Kidney epithelial cell (primary cell): ENCODE measurements at regions not wholly inside any gene's neighbourhood (a gene's known extent, or its start where the extent isn't known, plus 50 kb on each side); places are given as distances from the start of the nearest gene placed in this dataset.

Experiments used
- DNase-seq: peaks from one replicate; pipeline ENCODE4 v3.0.0-alpha.2; 2010; ENCODE audit warnings: low read depth
- H3K27me3 ChIP-seq: 2 replicates; pipeline ENCODE4 v1.6.0; 2011; ENCODE audit warnings: low read length; ENCODE audit not compliant: control insufficient read depth, insufficient read depth
- H3K36me3 ChIP-seq: 2 replicates; pipeline ENCODE4 v1.5.1; 2011; ENCODE audit warnings: low read length; ENCODE audit not compliant: control insufficient read depth, insufficient read depth
- H3K4me3 ChIP-seq: 2 replicates; pipeline ENCODE4 v1.5.1; 2011; ENCODE audit warnings: low read depth, mild to moderate bottlenecking, control low read depth, low read length
- TF ChIP-seq, protein P1 (sequence below): IDR thresholded peaks from 2 replicates; pipeline ENCODE4 v1.5.1; 2011; ENCODE audit warnings: mild to moderate bottlenecking, moderate library complexity, low read length, control low read depth, inconsistent platforms; ENCODE audit not compliant: insufficient read depth, poor library complexity, severe bottlenecking

DNA sequence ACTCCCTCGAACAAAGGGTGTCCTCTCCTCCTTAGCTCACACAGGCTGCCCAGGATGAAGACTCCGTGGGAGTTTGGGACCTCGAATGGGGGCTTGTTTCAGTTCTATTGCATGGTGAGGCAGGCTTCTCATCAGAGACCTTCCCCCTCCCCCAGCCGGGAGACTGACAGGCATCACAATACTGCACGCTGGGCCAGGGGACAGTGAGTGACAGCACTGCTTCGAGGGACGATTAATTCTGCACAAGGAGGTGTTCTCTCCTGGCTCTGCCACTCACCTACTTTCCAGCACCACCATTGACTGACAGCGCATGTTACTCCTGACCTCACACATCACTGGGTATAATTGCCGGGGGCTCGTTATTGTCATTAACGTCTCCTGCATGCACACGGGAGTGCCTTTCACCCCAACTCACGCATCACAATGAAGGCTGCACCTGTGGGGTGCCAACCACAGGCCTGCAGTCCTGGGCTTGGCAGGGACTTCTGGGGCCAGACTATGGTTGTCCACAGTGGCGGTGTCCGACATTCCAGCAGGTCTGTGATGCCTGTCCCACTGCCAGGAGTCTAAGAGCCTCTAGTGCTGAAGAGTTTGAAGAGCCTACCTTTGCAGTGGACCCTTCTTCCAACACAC lies 412.2 kb upstream of the TSHZ3 start:
- no peak for DNase-seq
- no peak overlapping the region for H3K4me3 ChIP-seq

DNA sequence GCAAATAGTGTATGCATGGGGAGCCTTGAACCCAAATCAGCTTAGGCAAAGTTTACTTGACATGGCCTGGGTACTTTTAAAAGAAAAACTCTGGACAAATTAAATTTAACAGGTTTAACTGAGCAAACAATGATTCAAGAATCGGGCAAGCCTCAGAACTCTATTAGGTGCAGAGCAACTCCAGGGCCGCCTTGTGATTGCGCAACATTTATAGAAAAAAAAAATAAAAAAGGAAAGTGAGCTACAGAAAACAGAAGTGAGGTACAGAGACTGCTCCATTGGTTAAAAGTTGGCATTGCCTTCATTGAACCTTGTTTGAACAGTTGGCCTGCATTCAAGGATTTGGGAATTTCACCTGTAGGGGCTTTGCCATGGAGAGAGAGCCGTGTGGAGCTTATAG lies 421.0 kb upstream of the TSHZ3 start:
- no peak for DNase-seq
- H3K36me3 ChIP-seq, result no peaks in the 10 kb centered on the region
- TF ChIP-seq, protein P1, sequence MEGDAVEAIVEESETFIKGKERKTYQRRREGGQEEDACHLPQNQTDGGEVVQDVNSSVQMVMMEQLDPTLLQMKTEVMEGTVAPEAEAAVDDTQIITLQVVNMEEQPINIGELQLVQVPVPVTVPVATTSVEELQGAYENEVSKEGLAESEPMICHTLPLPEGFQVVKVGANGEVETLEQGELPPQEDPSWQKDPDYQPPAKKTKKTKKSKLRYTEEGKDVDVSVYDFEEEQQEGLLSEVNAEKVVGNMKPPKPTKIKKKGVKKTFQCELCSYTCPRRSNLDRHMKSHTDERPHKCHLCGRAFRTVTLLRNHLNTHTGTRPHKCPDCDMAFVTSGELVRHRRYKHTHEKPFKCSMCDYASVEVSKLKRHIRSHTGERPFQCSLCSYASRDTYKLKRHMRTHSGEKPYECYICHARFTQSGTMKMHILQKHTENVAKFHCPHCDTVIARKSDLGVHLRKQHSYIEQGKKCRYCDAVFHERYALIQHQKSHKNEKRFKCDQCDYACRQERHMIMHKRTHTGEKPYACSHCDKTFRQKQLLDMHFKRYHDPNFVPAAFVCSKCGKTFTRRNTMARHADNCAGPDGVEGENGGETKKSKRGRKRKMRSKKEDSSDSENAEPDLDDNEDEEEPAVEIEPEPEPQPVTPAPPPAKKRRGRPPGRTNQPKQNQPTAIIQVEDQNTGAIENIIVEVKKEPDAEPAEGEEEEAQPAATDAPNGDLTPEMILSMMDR, result no peak
- no peak overlapping the region for H3K4me3 ChIP-seq
- H3K27me3 ChIP-seq, result no peaks in the 10 kb centered on the region

More for the DNA sequence above, 412.2 kb upstream of the TSHZ3 start:
- no peaks in the 10 kb centered on the region for H3K27me3 ChIP-seq
- H3K36me3 ChIP-seq, result no peaks in the 10 kb centered on the region
- TF ChIP-seq, protein P1, result no peak

DNA sequence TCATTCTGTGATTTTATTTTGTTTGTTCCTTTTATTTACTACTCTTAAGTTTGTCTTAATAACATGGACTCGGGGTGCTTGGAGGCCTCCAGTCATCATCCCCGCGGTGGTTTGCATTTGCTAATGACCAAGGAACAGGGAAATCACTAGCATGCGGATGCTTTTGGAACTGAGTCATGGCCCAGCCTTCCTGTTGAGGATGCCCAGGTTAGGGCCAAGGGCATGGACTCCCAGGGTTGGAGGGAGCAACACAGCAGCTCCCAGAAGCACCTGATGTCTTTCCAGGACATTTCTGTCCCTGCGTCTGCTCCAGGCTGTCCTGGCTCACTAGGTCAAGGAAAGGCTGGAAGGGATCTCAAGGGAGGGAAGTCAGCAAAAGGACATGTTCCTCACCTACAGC lies 423.7 kb upstream of the TSHZ3 start:
- no peaks in the 10 kb centered on the region for H3K27me3 ChIP-seq
- no peaks in the 10 kb centered on the region for H3K36me3 ChIP-seq
- DNase-seq, result no peak
- TF ChIP-seq, protein P1, result no peak
- H3K4me3 ChIP-seq, result no peak overlapping the region

DNA sequence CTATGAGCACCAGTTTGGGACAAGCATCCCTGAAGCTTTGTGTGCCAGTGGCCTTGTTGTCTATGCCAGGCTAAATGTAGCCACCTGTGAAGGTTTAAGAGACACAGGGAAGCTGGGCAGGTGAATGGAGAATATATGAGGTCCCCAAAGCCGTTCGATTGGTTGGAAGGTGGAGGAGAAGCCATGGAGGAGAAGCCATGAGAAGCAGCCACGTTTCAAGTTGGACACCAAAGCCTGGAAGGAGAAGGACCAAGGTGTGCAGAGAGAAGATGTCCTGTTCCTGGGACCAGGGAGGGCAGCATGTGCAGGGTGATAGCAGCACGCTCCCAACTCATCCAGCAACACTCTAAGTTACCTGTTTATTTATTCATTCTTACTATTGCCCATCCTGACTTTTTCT lies 432.3 kb upstream of the TSHZ3 start:
- Histone ChIP-seq H3K4me3 (no peak overlapping the region), H3K36me3 (no peaks in the 10 kb centered on the region), H3K27me3 (no peaks in the 10 kb centered on the region)
- no peak for DNase-seq
- TF ChIP-seq, protein P1, result no peak

DNA sequence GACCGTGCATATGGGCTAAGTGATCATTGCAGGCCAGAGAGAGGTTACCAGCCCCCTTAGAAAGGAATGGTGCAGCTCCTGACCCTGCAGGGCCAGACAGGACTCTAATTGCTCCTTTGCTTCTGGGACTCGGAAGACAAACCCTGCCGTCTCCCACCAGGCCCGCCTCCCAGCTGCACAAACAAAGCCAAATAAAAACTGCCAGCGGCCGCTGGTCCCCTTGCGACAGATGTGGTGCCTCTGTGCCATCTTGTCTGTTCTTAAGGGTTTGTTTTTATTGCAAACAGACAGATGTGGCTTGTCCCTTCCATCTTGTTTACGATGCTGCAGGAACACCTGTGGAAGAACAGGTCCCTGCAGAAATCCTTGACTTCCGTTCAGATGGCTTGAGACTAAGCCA lies 434.4 kb upstream of the TSHZ3 start:
- H3K36me3 ChIP-seq, result no peaks in the 10 kb centered on the region
- H3K4me3 ChIP-seq, result no peak overlapping the region
- DNase-seq, result no peak
- TF ChIP-seq, protein P1, result no peak
- no peaks in the 10 kb centered on the region for H3K27me3 ChIP-seq

DNA sequence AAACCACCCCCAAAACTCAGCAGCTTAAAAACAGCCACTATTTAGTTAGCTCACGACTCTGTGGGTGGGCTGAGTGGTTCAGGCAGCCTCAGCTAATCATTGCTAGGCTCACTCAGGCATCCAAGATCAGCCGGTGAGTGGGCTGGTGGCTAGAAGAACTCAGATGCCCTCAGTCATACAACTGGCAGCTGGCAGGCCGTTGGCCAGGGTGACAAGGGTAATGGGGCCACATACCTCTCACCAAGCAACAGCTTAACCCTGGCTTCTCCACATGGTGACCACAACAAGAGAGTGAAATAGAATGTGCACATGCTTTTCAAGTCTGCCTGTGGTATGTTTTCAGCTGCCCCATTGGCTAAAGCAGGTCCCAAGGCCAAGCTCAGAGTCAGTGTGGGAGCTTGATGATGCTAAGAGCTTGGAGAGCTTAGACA lies 435.4 kb upstream of the TSHZ3 start:
- Histone ChIP-seq H3K36me3 (no peaks in the 10 kb centered on the region), H3K27me3 (no peaks in the 10 kb centered on the region), H3K4me3 (no peak overlapping the region)
- TF ChIP-seq, protein P1, result no peak
- DNase-seq, result peak; percentile 51
